GM04504 (cell line): ENCODE measurements at regions not wholly inside any gene's neighbourhood (a gene's known extent, or its start where the extent isn't known, plus 50 kb on each side); places are given as distances from the start of the nearest gene placed in this dataset.

Source experiments
- DNase-seq: peaks from one replicate; pipeline ENCODE4 v3.0.0-alpha.2; 2012; ENCODE audit warnings: low read depth

DNA sequence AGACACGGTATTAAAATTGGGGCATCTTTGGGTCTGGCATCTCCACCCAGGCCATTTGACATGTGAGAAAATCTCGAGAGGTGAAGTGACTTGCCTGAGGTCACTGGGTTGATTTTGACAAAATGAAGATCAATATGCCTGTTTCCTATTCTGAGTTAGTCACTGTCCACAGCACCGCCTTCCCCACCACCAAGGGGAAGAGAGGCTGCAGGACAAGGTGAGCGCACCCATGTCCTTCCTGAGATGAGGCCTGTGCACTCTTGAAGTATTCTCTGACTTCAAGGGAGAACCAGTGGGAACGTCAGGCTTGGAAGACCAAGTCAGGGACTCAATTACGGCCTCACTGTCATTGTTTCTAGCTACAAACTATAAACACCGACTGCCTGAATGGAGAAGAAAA is 49.9 kb upstream of the WSB1 start:
- DNase-seq = no peak
